Effector memory CD8-positive, alpha-beta T cell (primary cell): ENCODE measurements at regions not wholly inside any gene's neighbourhood (a gene's known extent, or its start where the extent isn't known, plus 50 kb on each side); places are given as distances from the start of the nearest gene placed in this dataset.

ENCODE experiments used
- ATAC-seq: fragments of 150-1000 bp; cut with Tn5 transposase; replicated peaks from 2 replicates; pipeline ENCODE4 v1.10.0; 2021; ENCODE audit warnings: mild to moderate bottlenecking, moderate library complexity
- DNase-seq, 3 experiments: peaks; one replicate each; pipeline ENCODE4 v3.0.0; 2021
- H3K27ac Mint-ChIP-seq, 2 donors: one replicate each; pipeline ENCODE4 v1.8.0; 2022; ENCODE audit warnings: mild to moderate bottlenecking in 2 of 2, mixed read lengths in 2 of 2, moderate library complexity in 2 of 2
- H3K27me3 Mint-ChIP-seq, 2 donors: one replicate each; pipeline ENCODE4 v1.8.0; 2022; ENCODE audit warnings: mixed read lengths in 2 of 2
- H3K36me3 Mint-ChIP-seq: one replicate; pipeline ENCODE4 v1.8.0; 2022; ENCODE audit warnings: mild to moderate bottlenecking, moderate library complexity, mixed read lengths; ENCODE audit not compliant: insufficient read depth
- H3K4me1 Mint-ChIP-seq, 2 donors: one replicate each; pipeline ENCODE4 v1.8.0; 2022; ENCODE audit warnings: low read depth in 2 of 2, mixed read lengths in 2 of 2
- H3K4me3 Mint-ChIP-seq, 2 donors: one replicate each; pipeline ENCODE4 v1.8.0; 2022; ENCODE audit warnings: mild to moderate bottlenecking in 2 of 2, mixed read lengths in 2 of 2, moderate library complexity in 2 of 2
- H3K9me3 Mint-ChIP-seq, 2 donors: one replicate each; pipeline ENCODE4 v1.8.0; 2022; ENCODE audit warnings: mixed read lengths in 2 of 2

DNA sequence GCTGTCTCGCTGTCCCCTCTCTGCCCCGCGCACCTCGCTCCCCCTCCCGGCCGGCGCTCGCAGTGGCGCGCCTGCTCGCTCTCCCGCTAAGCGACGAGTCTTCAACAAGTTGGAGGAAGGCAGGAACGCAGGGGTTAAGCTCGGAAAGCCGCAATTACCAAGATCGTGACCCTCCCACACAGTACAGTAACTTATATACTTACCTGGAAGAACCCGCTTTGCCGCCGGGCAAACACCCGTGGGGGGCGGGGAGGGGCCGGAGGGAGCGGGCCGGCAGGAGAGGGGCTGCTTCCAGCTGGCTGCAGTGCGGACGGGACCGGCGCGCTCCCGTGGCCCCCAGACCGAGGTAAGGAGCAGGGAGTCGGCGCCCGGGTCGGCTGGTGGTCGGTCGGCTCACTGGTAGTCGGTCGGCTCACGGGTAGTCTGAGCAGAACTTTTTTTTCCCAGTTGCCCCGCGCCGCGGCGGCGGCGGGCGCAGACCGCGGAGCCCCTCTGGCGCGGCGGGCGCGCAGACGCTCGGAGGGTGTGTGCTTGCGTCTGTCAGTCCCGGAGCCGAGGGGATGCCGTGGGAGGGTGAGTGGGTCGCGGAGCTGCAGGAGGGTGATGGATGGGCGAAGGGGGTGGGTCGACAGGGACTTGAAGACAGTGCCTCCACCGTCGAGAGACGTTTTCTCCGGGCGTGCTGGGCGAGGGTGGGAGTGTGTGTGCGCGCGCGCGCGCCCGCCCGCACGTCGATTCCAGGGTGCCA is 101.2 kb upstream of the HSD17B12 start:
- Mint-ChIP-seq H3K27ac (no peak overlapping the region), H3K9me3 (peaks cover 0 to 1% of the 10 kb centered on the region in 2 donors), H3K27me3 (peaks cover 85 to 99% of the 10 kb centered on the region in 2 donors), H3K36me3 (no peaks in the 10 kb centered on the region), H3K4me1 (peaks cover 14 to 27% of the 10 kb centered on the region in 2 donors), H3K4me3 (peak overlapping the region; percentile 78 to 83)
- DNase-seq = no peak
- ATAC-seq = peak; percentile 10

DNA sequence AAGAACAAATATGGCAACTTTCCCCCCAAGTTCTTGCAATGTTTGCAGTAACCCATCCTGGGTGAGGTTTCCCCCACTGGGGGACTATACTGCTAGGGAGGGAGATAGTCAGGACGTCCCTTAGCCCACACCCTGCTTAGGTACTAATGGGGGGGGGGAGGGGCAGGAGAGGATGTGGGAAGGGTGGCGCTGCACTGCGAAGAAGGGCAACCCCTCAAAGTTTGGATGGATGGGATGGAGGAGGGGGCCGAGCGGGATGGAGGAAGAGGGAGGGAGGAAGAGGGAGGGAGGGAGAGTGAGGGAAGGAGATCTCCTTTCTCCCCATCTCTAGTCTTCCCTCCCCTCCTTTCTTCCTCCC is 100.6 kb upstream of the HSD17B12 start:
- Mint-ChIP-seq H3K9me3 (peaks cover 0 to 1% of the 10 kb centered on the region in 2 donors), H3K4me3 (peak overlapping the region; percentile 78 to 83), H3K27me3 (peaks cover 82 to 99% of the 10 kb centered on the region in 2 donors), H3K36me3 (no peaks in the 10 kb centered on the region), H3K27ac (no peak overlapping the region), H3K4me1 (peaks cover 13 to 24% of the 10 kb centered on the region in 2 donors)
- ATAC-seq (no peak), DNase-seq (no peak)

DNA sequence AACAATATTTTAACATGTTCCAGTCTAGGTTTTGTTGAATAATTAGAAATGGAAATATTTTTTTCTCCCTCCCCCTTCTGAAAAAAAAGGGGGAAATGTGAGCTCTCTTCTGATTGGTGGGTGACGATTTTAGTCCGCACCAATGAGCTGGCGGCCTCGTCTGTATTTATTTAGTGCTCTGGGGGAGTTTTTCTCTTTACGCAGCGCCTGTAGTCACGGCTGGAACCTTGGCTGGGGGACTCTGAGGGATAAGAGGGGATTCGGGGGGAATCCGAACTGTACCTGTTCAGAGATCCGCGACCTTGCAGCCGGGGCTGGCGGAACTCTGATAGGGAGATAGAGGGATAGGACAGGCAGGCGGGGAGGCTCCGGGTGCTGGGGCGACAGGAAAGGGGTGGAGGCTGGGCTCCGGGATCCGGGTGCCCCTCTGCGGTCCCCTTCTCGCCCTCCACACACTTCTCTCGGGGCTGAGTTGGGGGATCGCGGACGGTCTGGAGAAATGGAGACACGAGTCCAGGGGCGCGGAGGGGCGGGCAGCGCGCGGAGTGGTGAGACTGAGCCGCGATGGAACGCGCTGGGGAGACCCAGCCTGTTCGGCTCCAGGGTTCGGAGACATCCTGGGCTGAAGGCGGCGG is 99.7 kb upstream of the HSD17B12 start:
- Mint-ChIP-seq H3K27me3 (peaks cover 75 to 99% of the 10 kb centered on the region in 2 donors), H3K27ac (no peak overlapping the region)

DNA sequence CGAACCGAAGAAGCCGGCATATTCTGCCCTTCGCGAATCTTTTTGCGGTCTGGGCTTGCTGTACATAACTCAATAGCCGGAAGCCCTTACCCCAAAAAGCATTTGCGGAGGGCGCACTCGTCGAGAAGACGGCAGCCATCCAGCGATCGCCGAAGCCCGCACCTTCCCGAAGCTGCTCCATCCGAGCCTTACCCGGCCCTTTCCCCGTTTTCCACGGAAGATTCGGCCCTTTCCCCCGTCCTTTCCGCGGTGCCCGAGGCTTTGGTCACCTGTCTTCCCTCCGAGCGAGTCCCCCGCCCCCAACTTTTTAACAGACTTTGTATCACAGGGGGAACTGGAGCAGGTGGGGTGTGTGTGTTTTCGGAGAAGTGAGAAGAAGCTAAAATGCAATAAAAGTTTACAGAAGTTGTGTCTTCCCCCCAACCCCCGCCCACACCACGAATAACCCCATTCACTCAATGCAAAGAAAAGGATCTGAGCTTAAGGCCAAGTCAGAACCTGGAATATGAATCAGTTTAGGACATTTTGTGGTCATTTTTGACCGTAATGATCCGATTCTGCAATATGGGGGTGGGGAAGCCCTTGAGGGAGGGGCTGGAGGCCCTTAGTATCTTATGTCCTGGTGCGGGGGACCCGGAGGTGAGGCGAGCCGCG is 99.0 kb upstream of the HSD17B12 start:
- no peak for ATAC-seq
- H3K4me3 Mint-ChIP-seq = peak overlapping the region; percentile 78 to 83
- H3K9me3 Mint-ChIP-seq = peaks cover 0 to 1% of the 10 kb centered on the region in 2 donors
- peaks cover 9 to 21% of the 10 kb centered on the region in 2 donors for H3K4me1 Mint-ChIP-seq
- H3K36me3 Mint-ChIP-seq = no peaks in the 10 kb centered on the region
- DNase-seq = no peak
- no peak overlapping the region for H3K27ac Mint-ChIP-seq
- H3K27me3 Mint-ChIP-seq = peaks cover 75 to 99% of the 10 kb centered on the region in 2 donors

More for the DNA sequence above, 99.7 kb upstream of the HSD17B12 start:
- Mint-ChIP-seq H3K36me3 (no peaks in the 10 kb centered on the region), H3K4me3 (peak overlapping the region; percentile 78 to 83), H3K4me1 (peaks cover 9 to 22% of the 10 kb centered on the region in 2 donors), H3K9me3 (peaks cover 0 to 1% of the 10 kb centered on the region in 2 donors)
- DNase-seq = no peak
- ATAC-seq = no peak

DNA sequence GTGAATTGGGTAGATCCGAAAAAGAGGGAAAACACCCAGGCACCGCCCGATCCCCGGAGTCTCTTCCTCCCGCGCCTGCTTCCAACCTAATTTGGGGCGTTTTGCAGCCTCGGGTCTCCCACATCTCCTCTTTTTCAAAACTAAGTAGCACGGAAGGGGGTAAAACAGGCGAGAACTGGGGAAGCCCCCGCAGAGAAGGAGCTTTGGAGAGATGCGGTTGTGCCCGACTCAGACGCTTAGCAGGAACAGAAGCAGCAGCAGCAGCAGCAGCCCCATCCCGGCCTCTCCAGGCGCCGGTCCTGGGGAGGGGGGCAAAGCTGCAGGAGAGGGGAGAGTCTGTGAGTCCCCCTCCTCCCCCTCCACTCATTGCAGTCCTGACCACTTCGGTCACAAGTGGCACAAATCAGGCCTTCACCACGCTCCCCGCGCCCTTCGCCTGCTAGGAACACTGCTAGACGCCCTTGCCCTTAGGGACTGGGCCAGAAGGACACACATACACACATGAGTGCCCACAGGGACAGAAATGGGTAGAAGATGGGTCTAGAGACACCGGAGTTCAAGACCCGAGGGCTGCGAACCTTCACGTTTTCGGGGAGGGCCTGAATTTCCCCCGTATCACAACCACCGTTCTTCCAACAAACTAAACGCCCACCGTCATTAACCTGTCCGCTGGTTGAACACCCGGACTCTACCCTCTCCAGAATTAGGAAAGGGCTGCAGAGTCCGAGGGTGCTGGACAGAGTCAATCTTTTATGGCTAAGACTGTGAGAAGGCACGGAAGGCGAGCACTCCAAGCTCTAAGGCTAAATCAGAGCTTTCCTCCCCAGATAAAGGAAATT is 98.3 kb upstream of the HSD17B12 start:
- Mint-ChIP-seq H3K4me1 (peaks cover 9 to 16% of the 10 kb centered on the region in 2 donors), H3K9me3 (no peaks in the 10 kb centered on the region), H3K36me3 (no peaks in the 10 kb centered on the region), H3K27me3 (peaks cover 75 to 99% of the 10 kb centered on the region in 2 donors), H3K4me3 (peak overlapping the region; percentile 27 to 83), H3K27ac (no peak overlapping the region)
- DNase-seq (no peak), ATAC-seq (no peak)

DNA sequence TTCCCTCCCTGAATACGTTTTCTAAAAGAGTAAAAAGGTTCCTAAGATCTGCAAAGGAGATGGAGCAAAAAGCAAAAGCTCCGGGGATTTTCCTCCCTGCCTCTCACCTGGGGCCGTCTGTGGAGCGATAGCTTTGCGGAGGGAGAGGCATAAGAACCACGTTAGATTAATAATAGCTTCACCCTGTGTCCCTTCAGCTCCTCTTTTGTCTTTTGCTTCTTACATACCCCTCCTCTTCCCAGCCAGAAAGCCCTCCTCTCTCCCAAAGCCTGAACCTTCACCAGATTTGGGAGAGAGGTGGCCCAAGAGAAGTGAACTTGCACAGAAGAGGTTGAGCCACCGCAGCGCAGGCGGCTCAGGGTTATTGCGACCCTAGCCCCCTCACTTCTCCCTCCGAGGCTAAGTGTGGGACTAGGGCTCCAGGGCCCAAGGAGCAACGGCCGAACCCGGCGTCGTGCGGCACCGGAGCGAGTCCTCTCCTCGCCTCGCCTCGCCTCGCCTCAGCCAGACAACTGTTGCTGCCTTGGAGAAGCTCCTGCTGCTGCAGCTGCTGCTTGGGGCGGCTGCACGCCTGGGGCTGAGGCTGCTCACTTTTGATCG is 97.6 kb upstream of the HSD17B12 start:
- DNase-seq = no peak
- H3K4me3 Mint-ChIP-seq = peak overlapping the region in 1 of 2 donors; percentile 4
- peaks cover 9 to 11% of the 10 kb centered on the region in 2 donors for H3K4me1 Mint-ChIP-seq
- ATAC-seq = no peak
- no peaks in the 10 kb centered on the region for H3K36me3 Mint-ChIP-seq
- no peaks in the 10 kb centered on the region for H3K9me3 Mint-ChIP-seq
- peaks cover 75 to 99% of the 10 kb centered on the region in 2 donors for H3K27me3 Mint-ChIP-seq
- no peak overlapping the region for H3K27ac Mint-ChIP-seq

DNA sequence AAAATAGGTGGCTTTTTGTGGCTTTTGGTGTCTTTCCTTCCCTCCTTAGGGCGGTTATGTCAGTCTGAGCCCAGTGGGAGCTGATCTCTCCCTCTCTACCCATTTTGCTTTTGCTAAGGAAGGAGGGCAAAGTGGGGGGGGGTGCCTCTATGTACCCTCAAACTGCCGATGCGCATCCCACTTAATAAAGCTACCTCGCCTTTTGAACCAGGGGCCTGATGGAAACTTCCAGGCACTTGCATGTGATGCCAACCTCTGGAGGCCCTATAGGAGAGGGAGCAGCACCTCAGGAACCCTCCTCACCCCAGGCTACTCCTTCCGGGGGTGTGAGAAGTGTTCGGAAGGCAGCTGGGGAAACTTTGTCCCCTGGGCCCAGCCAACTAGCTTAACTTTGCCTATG is 97.0 kb upstream of the HSD17B12 start:
- H3K27ac Mint-ChIP-seq = no peak overlapping the region
- no peak for ATAC-seq
- no peak for DNase-seq
- no peaks in the 10 kb centered on the region for H3K36me3 Mint-ChIP-seq
- H3K9me3 Mint-ChIP-seq = no peaks in the 10 kb centered on the region
- H3K27me3 Mint-ChIP-seq = peaks cover 74 to 97% of the 10 kb centered on the region in 2 donors
- H3K4me1 Mint-ChIP-seq = peaks cover 9 to 11% of the 10 kb centered on the region in 2 donors
- H3K4me3 Mint-ChIP-seq = no peak overlapping the region

DNA sequence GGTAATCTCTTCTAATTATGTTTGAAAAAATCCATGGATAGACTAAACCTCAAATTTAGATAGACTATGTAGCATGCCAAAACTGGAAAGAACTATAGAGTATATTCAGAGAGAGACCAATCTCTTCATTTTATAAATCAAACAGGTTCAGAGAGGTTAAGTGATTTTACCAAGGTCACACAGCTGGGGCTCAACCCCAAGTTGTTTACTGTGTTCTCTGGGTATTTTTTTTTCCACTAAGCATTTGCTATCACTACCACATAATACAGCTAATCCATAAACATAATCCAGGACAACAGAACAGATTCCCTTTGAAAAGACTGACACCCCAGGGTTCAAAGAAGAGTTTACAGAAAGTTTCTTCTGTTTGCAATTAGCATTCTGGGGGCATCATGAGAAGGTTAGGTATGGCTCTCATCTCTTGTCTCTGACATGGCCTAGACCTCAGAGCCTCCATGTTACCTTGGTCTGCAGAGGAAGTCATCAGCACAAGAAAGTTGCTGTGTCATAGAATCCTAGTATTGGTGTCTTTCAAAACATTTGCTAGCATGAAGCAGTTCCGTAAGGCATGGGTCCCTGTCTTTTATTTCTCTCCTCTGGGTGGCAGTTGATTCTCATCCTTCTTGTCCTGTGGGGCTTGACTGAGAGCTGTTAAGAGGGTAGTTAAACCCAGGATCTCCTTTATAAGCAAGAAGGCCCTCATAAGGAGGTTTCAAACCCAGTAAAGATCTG is 94.5 kb upstream of the HSD17B12 start:
- DNase-seq (no peak), ATAC-seq (no peak)
- H3K9me3 Mint-ChIP-seq = no peaks in the 10 kb centered on the region
- H3K4me3 Mint-ChIP-seq = no peak overlapping the region
- no peak overlapping the region for H3K27ac Mint-ChIP-seq
- H3K36me3 Mint-ChIP-seq = no peaks in the 10 kb centered on the region
- peaks cover 72 to 81% of the 10 kb centered on the region in 2 donors for H3K27me3 Mint-ChIP-seq
- H3K4me1 Mint-ChIP-seq = peaks cover under 1% of the 10 kb centered on the region in 2 donors

DNA sequence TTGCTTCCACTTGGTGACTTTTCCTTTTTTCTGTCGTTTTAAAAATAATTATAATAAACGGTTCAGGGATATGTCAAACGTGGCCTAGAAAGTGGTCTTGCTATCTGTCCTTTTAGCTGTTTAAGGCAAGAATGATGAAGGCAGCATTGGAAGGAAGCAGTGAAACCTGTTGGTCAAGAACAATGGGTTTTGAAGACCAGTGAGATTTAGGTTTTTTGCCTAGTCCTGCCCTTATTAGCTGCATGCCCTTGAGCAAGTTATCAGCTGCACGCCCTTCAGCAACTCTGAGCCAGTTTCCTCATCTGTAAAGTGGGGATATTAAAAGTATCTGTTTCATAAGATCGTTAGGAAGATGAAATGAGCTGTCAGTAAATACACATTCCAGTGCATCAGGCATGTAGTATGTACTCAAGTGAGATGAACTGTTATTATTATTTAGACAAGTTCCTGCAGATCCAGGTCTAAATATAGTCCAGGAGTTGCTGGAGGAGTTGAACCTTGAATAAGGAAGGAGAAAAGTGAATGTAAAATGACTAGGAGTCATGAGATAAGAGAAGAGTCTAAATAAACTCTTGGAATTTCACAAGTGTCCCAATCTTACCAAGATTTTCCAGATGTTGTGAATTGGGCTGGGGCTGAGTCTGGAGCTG is 90.8 kb upstream of the HSD17B12 start:
- no peaks in the 10 kb centered on the region for H3K4me1 Mint-ChIP-seq
- ATAC-seq (no peak), DNase-seq (no peak)
- H3K36me3 Mint-ChIP-seq = no peaks in the 10 kb centered on the region
- H3K4me3 Mint-ChIP-seq = no peak overlapping the region
- no peaks in the 10 kb centered on the region for H3K9me3 Mint-ChIP-seq
- H3K27me3 Mint-ChIP-seq = peaks cover 54 to 55% of the 10 kb centered on the region in 2 donors
- H3K27ac Mint-ChIP-seq = no peak overlapping the region

DNA sequence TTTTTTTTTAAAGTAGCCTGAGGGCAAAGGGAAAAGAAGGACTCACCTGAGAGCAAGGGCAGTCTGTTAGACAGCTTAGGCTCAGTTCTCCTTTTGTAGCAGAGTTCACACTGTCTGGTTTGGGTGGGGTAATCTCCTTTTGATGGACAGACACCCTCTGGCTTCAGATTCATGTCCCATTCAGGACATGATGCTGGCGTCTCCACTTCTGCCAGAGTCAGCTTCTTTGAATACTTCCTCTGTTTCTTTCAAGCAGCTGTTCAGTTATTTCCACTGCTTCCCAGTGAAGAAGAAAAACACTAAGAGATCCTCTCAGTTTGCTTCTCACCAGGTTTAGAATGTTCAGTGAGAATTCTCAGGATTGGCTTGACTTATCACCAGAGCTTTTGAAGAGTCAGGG is 79.0 kb upstream of the HSD17B12 start:
- H3K27me3 Mint-ChIP-seq = peaks cover 34 to 35% of the 10 kb centered on the region in 2 donors
- no peaks in the 10 kb centered on the region for H3K4me1 Mint-ChIP-seq
- H3K27ac Mint-ChIP-seq = no peak overlapping the region
- DNase-seq (no peak), ATAC-seq (no peak)
- no peaks in the 10 kb centered on the region for H3K36me3 Mint-ChIP-seq
- no peaks in the 10 kb centered on the region for H3K9me3 Mint-ChIP-seq
- H3K4me3 Mint-ChIP-seq = no peak overlapping the region

DNA sequence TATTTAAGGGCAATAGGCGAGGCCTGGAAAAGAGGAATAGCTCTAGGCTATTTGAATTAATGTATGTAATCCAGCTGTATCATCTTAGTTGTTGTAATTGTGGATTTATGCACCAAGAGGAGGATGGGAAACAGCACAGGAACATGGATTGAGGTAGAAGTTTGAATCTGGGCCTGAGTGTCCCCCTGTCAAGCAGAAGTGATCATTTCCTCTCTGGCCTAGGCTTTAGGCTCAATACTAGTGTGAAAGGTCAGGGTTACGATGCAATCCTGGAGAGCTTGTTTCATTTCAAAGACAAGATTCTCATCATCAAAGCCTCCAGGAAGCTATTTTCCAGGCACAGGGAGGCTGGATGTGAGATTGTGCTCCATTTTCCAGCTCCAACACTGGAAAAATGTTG is 77.9 kb upstream of the HSD17B12 start:
- ATAC-seq = no peak
- DNase-seq = no peak
- Mint-ChIP-seq H3K27me3 (peaks cover 23 to 36% of the 10 kb centered on the region in 2 donors), H3K4me3 (no peak overlapping the region), H3K36me3 (no peaks in the 10 kb centered on the region), H3K4me1 (no peaks in the 10 kb centered on the region), H3K27ac (no peak overlapping the region), H3K9me3 (no peaks in the 10 kb centered on the region)

DNA sequence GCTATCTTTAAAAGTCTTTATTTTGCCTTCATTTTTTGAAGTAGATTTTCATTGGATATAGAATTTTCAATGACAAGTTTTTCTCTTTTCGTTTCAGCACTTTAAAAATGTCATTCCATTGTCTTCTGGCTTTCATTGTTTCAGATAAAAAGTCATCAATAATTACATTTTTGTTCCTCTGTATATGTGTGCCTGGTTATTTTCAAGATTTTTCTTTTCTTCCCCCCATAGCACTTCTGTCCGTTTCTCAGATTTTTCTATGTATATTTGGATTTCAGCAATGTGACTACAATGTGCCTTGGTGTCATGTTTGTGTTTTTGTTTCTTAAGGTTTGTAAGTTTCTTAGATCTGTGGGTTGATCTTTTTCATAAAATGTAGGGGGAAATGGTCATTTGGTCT is 66.3 kb upstream of the HSD17B12 start:
- peaks cover 30 to 49% of the 10 kb centered on the region in 2 donors for H3K27me3 Mint-ChIP-seq
- no peak overlapping the region for H3K27ac Mint-ChIP-seq
- H3K9me3 Mint-ChIP-seq = peaks cover 8 to 18% of the 10 kb centered on the region in 2 donors
- H3K36me3 Mint-ChIP-seq = no peaks in the 10 kb centered on the region
- ATAC-seq (no peak), DNase-seq (no peak)
- no peak overlapping the region for H3K4me3 Mint-ChIP-seq
- no peaks in the 10 kb centered on the region for H3K4me1 Mint-ChIP-seq
